GM12878 (cell line): ENCODE measurements at regions not wholly inside any gene's neighbourhood (a gene's known extent, or its start where the extent isn't known, plus 50 kb on each side); places are given as distances from the start of the nearest gene placed in this dataset.

ENCODE experiments used
- CBX5 ChIP-seq: sonication (generic); IDR thresholded peaks from 2 replicates; pipeline ENCODE4 v1.6.1; 2016; ENCODE audit warnings: low read depth, moderate library complexity, mild to moderate bottlenecking, inconsistent platforms
- ZBED1 ChIP-seq: IDR thresholded peaks from 2 replicates; pipeline ENCODE4 v1.6.1; 2016; ENCODE audit warnings: borderline replicate concordance

GRCh38 chr15:39270221-39270855 lies 310.5 kb upstream of the THBS1 start:
- TF ChIP-seq ZBED1 (no peak), CBX5 (no peak)
